Esophagus squamous epithelium (tissue), 5 donors: ENCODE measurements at regions not wholly inside any gene's neighbourhood (a gene's known extent, or its start where the extent isn't known, plus 50 kb on each side); places are given as distances from the start of the nearest gene placed in this dataset.

Experiments used
- DNase-seq: peaks from one replicate; lab custom pipeline; 2025; lab: John Stamatoyannopoulos, UW
- H3K27ac ChIP-seq, 4 donors: fragments of 200-600 bp; sonication (generic); one replicate each; pipeline ENCODE4 v1.5.1; 2016 to 2019; ENCODE audit warnings: mild to moderate bottlenecking in 1 of 4
- H3K27me3 ChIP-seq, 4 donors: fragments of 200-600 bp; sonication (generic); 1 replicate in 3 of 4; 2 replicates in 1 of 4; pipeline versions ENCODE4 v1.5.1 to v1.6.0; 2017 to 2021; ENCODE audit warnings: antibody characterized with exemption in 1 of 4
- H3K36me3 ChIP-seq, 3 donors: fragments of 200-600 bp; sonication (generic); one replicate each; pipeline ENCODE4 v1.5.1; 2016 to 2019
- H3K4me1 ChIP-seq, 3 donors: fragments of 200-600 bp; sonication (generic); one replicate each; pipeline ENCODE4 v1.5.1; 2017 to 2019
- H3K4me3 ChIP-seq, 4 donors: fragments of 200-600 bp; sonication (generic); 1 replicate in 3 of 4; 2 replicates in 1 of 4; pipeline ENCODE4 v1.5.1; 2016 to 2019; ENCODE audit warnings: mild to moderate bottlenecking in 2 of 4, moderate library complexity in 1 of 4
- H3K9me3 ChIP-seq, 3 donors: fragments of 200-600 bp; sonication (generic); one replicate each; pipeline ENCODE4 v1.5.1; 2016 to 2019
- POLR2A ChIP-seq, 4 donors: fragments of 450-650 bp; IDR thresholded peaks; one replicate each; pipeline ENCODE4 v1.6.1; 2017; ENCODE audit warnings: antibody characterized with exemption in 4 of 4, mild to moderate bottlenecking in 4 of 4, moderate library complexity in 3 of 4
- WGBS, 2 donors: methylation state at CpG; one replicate each; pipeline ENCODE4 v1.1.5; 2018; 5-methylcytosine and 5-hydroxymethylcytosine counted together
- intact Hi-C: fragments of 100-400 bp; cut with DNase I; formaldehyde crosslinking; loops from one replicate; pipeline ENCODE4 v1.15.0; 2022
- TF ChIP-seq, protein P1 (sequence below), 6 experiments: fragments of 450-650 bp in 4 of 6; fragments of 200-600 bp in 2 of 6; sonication (generic) in 2 of 6; IDR thresholded peaks; one replicate each; pipeline ENCODE4 v1.5.1; 2016 to 2019; ENCODE audit warnings: antibody characterized with exemption in 6 of 6, mild to moderate bottlenecking in 4 of 6, moderate library complexity in 4 of 6
- donor health status: DM: yes; HTN: yes; CAD: no.

DNA sequence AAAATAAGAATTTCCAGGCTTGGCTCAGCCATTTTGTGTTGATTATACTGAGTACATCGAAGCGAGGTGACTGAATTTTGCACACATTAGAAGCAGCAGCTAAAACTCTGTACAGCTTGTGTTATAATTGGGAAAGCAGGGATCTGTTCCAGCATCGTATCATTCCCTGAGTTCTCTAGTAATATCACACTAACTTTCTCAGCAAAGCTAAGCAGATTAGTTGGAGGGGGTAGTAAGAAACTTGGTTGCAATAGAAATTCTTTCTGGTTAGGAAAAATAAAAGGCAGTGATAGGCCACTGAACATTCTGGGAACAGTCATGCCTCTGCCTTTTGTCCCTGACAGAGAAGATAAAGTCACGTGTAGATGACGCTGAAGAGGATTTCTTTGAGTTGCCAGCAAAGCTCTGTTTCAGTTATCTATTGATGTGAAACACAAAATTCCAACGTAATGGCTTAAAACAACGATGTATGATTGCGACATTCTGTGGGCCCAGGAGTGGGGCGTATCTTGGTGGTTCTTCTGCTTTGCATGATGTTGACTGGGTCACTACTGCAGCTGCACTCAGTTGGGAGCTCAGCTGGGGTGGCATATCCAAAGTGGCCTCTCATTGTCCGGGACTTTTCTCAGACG is 202.1 kb upstream of the MEX3C start:
- intact Hi-C loops, result no loop called here
- H3K4me1 ChIP-seq, result no peaks in the 10 kb centered on the region
- no peaks in the 10 kb centered on the region for H3K9me3 ChIP-seq
- H3K4me3 ChIP-seq, result no peak overlapping the region
- H3K27me3 ChIP-seq, result no peaks in the 10 kb centered on the region
- no peak overlapping the region for H3K27ac ChIP-seq
- no peak for DNase-seq
- whole genome bisulfite sequencing, 2 donors, result 84 to 85% methylated on average over 9 to 10 of the region's 11 CpGs
- no peaks in the 10 kb centered on the region for H3K36me3 ChIP-seq
- TF ChIP-seq, protein P1, sequence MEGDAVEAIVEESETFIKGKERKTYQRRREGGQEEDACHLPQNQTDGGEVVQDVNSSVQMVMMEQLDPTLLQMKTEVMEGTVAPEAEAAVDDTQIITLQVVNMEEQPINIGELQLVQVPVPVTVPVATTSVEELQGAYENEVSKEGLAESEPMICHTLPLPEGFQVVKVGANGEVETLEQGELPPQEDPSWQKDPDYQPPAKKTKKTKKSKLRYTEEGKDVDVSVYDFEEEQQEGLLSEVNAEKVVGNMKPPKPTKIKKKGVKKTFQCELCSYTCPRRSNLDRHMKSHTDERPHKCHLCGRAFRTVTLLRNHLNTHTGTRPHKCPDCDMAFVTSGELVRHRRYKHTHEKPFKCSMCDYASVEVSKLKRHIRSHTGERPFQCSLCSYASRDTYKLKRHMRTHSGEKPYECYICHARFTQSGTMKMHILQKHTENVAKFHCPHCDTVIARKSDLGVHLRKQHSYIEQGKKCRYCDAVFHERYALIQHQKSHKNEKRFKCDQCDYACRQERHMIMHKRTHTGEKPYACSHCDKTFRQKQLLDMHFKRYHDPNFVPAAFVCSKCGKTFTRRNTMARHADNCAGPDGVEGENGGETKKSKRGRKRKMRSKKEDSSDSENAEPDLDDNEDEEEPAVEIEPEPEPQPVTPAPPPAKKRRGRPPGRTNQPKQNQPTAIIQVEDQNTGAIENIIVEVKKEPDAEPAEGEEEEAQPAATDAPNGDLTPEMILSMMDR (IDR thresholded peaks at IDR 0.05), result no peak
- no peak for TF ChIP-seq POLR2A (IDR thresholded peaks at IDR 0.05)

DNA sequence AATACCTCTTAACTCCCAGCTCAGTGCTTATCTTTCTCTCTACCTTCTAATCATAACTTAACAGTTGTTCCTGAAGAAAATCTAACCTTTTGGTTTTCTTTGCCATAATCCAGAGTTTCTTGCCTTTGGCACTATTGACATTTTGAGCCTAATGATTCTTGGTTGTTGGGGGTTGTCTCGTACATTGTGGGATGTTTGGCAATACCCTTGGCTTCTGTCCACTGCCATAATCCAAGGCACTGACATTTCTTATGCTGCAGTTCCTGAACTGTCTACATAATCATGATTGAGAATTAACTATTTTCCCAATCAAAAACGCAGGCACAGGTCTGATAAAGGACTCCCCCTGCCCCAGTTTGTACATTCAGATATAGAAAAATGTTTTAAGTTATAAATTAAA is 203.2 kb upstream of the MEX3C start:
- 20 to 36% methylated on average over 2 of the region's 2 CpGs for WGBS, 2 donors
- H3K4me3 ChIP-seq, result no peak overlapping the region
- H3K9me3 ChIP-seq, result no peaks in the 10 kb centered on the region
- H3K27me3 ChIP-seq, result no peaks in the 10 kb centered on the region
- intact Hi-C loops, result no loop called here
- no peak overlapping the region for H3K27ac ChIP-seq
- H3K4me1 ChIP-seq, result no peaks in the 10 kb centered on the region
- no peak for DNase-seq
- no peak for TF ChIP-seq POLR2A (IDR thresholded peaks at IDR 0.05)
- no peaks in the 10 kb centered on the region for H3K36me3 ChIP-seq

DNA sequence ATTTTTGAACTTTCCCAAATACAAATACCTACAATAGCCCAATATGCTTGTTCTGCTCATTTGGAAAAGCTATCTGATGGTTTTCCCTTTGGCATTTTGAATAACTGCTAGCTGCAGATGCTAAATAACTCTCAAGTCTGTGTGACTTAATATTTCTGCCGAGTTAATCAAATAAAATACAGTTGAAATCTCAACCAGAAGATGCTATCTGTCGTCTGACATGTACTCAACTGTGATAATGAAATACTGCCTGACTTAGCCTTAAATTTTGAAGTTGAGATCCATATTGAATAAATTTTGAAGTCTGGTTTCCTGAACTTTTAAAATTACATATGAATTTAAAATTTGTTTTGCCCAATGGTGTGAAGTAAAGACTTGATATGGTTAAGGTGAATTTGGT is 204.4 kb upstream of the MEX3C start:
- intact Hi-C loops, result no loop called here
- 64 to 88% methylated on average over 2 of the region's 2 CpGs for WGBS, 2 donors
- no peak for TF ChIP-seq POLR2A (IDR thresholded peaks at IDR 0.05)
- TF ChIP-seq, protein P1 (IDR thresholded peaks at IDR 0.05), result no peak
- Histone ChIP-seq H3K36me3 (no peaks in the 10 kb centered on the region), H3K4me1 (no peaks in the 10 kb centered on the region), H3K9me3 (no peaks in the 10 kb centered on the region), H3K27me3 (no peaks in the 10 kb centered on the region), H3K4me3 (no peak overlapping the region), H3K27ac (no peak overlapping the region)
- no peak for DNase-seq

DNA sequence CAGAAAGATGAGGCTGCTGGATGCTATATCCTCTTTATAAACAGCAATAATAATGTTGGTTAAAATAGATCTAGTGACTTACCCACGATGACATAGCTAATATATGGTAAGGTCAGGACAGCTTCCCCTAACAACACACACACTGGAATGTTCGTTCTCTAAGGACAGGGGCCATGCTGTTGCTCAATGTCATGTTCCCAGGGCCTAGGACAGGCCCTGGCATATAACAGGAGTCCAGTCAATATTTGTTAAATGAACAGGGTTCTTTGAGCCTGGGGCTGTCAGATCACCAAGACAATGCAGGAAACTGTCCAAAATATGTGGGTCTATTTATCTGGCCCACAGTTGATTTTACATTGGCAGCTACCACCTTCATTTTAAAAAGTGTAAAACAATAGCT is 207.1 kb upstream of the MEX3C start:
- no peaks in the 10 kb centered on the region for H3K36me3 ChIP-seq
- no peaks in the 10 kb centered on the region for H3K9me3 ChIP-seq
- no peak overlapping the region for H3K4me3 ChIP-seq
- no peak for DNase-seq
- 36 to 54% methylated on average over 2 of the region's 2 CpGs for WGBS, 2 donors
- H3K27ac ChIP-seq, result no peak overlapping the region
- TF ChIP-seq, protein P1 (IDR thresholded peaks at IDR 0.05), result no peak
- TF ChIP-seq POLR2A (IDR thresholded peaks at IDR 0.05), result no peak
- H3K4me1 ChIP-seq, result no peaks in the 10 kb centered on the region
- H3K27me3 ChIP-seq, result no peaks in the 10 kb centered on the region
- intact Hi-C loops, result no loop called here

DNA sequence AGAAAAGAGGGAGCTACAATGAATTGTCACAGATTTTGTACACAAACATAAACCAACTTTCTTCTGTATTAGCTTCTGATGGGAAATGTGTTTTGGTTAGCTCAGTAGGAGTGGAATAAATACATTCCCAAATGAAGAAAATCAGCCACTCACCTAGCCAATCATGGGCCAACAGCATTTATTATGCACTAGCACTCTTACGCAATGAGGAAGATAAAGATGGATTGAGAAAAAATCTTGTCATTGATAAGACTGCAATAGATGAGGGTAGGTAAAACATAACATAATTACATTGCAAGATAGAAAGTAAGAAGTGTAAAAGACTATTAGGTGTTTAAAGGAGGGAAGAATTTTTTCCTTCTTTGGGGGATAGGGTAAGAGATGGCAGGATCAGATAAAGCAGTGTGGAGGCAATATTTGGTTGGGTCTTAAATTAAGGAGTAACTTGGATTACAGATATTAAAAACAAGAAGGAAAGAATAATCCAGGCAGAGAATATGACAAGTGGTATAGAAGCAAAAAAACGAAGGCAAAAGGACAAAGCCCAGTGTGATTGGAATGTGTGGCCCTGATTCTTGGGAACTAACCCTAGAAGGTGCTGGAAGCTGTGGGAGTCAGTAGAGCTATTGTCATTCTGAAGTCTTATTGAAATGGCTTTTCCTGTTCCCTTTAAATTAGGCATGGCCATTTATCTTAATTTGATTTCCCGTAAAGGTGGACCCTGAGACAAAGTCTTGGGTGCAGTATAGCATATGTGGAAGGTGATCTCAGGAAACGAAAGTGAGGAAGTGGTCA is 208.4 kb upstream of the MEX3C start:
- whole genome bisulfite sequencing, 2 donors, result 63 to 80% methylated on average over 4 of the region's 4 CpGs
- no peaks in the 10 kb centered on the region for H3K9me3 ChIP-seq
- no peak for DNase-seq
- H3K27ac ChIP-seq, result no peak overlapping the region
- H3K4me1 ChIP-seq, result no peaks in the 10 kb centered on the region
- no peak for TF ChIP-seq POLR2A (IDR thresholded peaks at IDR 0.05)
- TF ChIP-seq, protein P1 (IDR thresholded peaks at IDR 0.05), result no peak
- H3K4me3 ChIP-seq, result no peak overlapping the region
- intact Hi-C loops, result no loop called here
- H3K36me3 ChIP-seq, result no peaks in the 10 kb centered on the region
- no peaks in the 10 kb centered on the region for H3K27me3 ChIP-seq
